ENCODE measurements at regions not wholly inside any gene's neighbourhood (a gene's known extent, or its start where the extent isn't known, plus 50 kb on each side); places are given as distances from the start of the nearest gene placed in this dataset.

DNA sequence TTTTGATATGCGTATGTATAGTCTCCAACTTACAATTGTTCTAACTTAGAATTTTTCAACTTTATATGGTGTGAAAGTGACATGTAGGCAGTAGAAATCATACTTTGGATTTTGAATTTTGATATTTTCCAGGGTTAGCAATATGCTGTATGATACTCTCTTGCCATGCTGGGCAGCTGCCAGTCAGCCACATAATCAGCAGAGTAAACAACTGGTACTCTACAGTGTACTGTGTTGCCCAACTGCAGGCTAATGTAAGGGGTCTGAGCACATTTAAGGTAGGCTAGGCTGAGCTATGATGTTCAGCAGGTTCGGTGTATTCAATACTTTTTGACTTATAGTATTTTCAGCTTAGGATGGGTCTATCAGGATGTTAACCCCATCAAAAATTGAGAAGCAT is 52.0 kb upstream of the RYK start:
- DNase-seq (ENCODE audit: insufficient read length, low spot score, missing footprints) = no peak
- no peaks in the 10 kb centered on the region for H4K20me1 ChIP-seq (ENCODE audit: insufficient read depth, low read length)
- TF ChIP-seq, protein P1, sequence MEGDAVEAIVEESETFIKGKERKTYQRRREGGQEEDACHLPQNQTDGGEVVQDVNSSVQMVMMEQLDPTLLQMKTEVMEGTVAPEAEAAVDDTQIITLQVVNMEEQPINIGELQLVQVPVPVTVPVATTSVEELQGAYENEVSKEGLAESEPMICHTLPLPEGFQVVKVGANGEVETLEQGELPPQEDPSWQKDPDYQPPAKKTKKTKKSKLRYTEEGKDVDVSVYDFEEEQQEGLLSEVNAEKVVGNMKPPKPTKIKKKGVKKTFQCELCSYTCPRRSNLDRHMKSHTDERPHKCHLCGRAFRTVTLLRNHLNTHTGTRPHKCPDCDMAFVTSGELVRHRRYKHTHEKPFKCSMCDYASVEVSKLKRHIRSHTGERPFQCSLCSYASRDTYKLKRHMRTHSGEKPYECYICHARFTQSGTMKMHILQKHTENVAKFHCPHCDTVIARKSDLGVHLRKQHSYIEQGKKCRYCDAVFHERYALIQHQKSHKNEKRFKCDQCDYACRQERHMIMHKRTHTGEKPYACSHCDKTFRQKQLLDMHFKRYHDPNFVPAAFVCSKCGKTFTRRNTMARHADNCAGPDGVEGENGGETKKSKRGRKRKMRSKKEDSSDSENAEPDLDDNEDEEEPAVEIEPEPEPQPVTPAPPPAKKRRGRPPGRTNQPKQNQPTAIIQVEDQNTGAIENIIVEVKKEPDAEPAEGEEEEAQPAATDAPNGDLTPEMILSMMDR (IDR thresholded peaks at IDR 0.05; ENCODE audit: extremely low read depth, low read depth, low read length) = no peak
- no peaks in the 10 kb centered on the region for H3K36me3 ChIP-seq (ENCODE audit: insufficient read depth, low read length)
- no peak overlapping the region for H2AFZ ChIP-seq (ENCODE audit: low read length)
- no peaks in the 10 kb centered on the region for H3K4me1 ChIP-seq (ENCODE audit: insufficient read depth, low read length)
- no peaks in the 10 kb centered on the region for H3K79me2 ChIP-seq (ENCODE audit: insufficient read depth, low read length)
- H3K4me3 ChIP-seq (ENCODE audit: insufficient read depth, low read length) = no peak overlapping the region
- H3K4me2 ChIP-seq (ENCODE audit: insufficient read depth, low read length) = no peak overlapping the region
- H3K9me3 ChIP-seq (ENCODE audit: low read depth, low read length) = no peaks in the 10 kb centered on the region
- no peaks in the 10 kb centered on the region for H3K27me3 ChIP-seq (ENCODE audit: insufficient read depth, low read length)
- no peak overlapping the region for H3K27ac ChIP-seq (ENCODE audit: low read depth, low read length)

DNA sequence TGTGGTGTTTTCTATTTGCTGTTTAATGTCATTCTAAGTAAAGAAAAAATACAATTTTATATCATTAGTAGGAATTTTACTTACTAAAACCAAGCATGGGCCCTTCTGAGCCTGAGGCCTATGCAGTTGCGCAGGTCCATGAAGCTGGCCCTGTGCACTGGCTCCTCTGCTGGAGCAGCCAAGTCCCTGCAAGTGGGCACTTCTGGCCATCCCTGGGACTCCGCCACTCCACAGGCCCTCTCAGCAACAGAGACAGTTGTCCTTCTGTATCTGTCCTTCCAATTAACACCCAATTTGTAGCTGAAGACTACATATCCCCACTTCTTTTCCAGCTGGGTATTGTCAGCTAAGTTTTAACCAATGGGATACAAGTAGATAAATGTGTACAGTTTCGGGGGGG is 49.9 kb upstream of the RYK start:
- Histone ChIP-seq H3K36me3 (ENCODE audit: insufficient read depth, low read length) (no peaks in the 10 kb centered on the region), H2AFZ (ENCODE audit: low read length) (no peak overlapping the region), H3K27me3 (ENCODE audit: insufficient read depth, low read length) (no peaks in the 10 kb centered on the region), H3K4me1 (ENCODE audit: insufficient read depth, low read length) (no peaks in the 10 kb centered on the region), H3K79me2 (ENCODE audit: insufficient read depth, low read length) (no peaks in the 10 kb centered on the region), H3K27ac (ENCODE audit: low read depth, low read length) (no peak overlapping the region), H3K4me2 (ENCODE audit: insufficient read depth, low read length) (no peak overlapping the region), H3K4me3 (ENCODE audit: insufficient read depth, low read length) (no peak overlapping the region), H4K20me1 (ENCODE audit: insufficient read depth, low read length) (no peaks in the 10 kb centered on the region), H3K9me3 (ENCODE audit: low read depth, low read length) (no peaks in the 10 kb centered on the region)
- TF ChIP-seq, protein P1 (IDR thresholded peaks at IDR 0.05; ENCODE audit: extremely low read depth, low read depth, low read length) = peak; percentile 21
- DNase-seq (ENCODE audit: insufficient read length, low spot score, missing footprints) = no peak

Data from osteoblast (primary cell).